ENCODE measurements at regions not wholly inside any gene's neighbourhood (a gene's known extent, or its start where the extent isn't known, plus 50 kb on each side); places are given as distances from the start of the nearest gene placed in this dataset.

- TF ChIP-seq CTCF (IDR thresholded peaks at IDR 0.05) (no peak), POLR2AphosphoS5 (IDR thresholded peaks at IDR 0.05; ENCODE audit: insufficient read depth in 1 of 2, low read depth in 1 of 2) (peak in 1 of 2 donors; percentile 91), POLR2A (IDR thresholded peaks at IDR 0.05) (no peak)
These were observed 156.6 kb downstream of the DAD1 start for GRCh38 chr14:22432348-22432976.

All from vagina (tissue), 2 donors.